Left ventricle myocardium inferior (tissue), 1 donor: ENCODE measurements at regions not wholly inside any gene's neighbourhood (a gene's known extent, or its start where the extent isn't known, plus 50 kb on each side); places are given as distances from the start of the nearest gene placed in this dataset.

Experiments
- DNase-seq: peaks from one replicate; pipeline ENCODE4 v3.0.0-alpha.2; 2020
- H3K27ac ChIP-seq: fragments of 200-600 bp; replicated peaks from 2 replicates; pipeline ENCODE4 v1.8.0; 2021
- H3K27me3 ChIP-seq: fragments of 200-600 bp; 2 replicates; pipeline ENCODE4 v1.8.0; 2021; ENCODE audit warnings: low read depth
- H3K36me3 ChIP-seq: fragments of 200-600 bp; 2 replicates; pipeline ENCODE4 v1.8.0; 2021
- H3K4me1 ChIP-seq: fragments of 200-600 bp; 2 replicates; pipeline ENCODE4 v1.8.0; 2021
- H3K4me3 ChIP-seq: fragments of 200-600 bp; 2 replicates; pipeline ENCODE4 v1.8.0; 2021; ENCODE audit warnings: mild to moderate bottlenecking, moderate library complexity
- H3K9me3 ChIP-seq: fragments of 200-600 bp; replicated peaks from 2 replicates; pipeline ENCODE4 v1.8.0; 2021
- CTCF ChIP-seq: fragments of 200-600 bp; IDR thresholded peaks from 2 replicates; pipeline ENCODE4 v1.8.0; 2021; ENCODE audit warnings: antibody characterized with exemption, mild to moderate bottlenecking, borderline replicate concordance
- intact Hi-C: fragments of 100-400 bp; cut with micrococcal nuclease; formaldehyde crosslinking; loops from one replicate; pipeline ENCODE4 v1.11.0; 2022
- donor health status: DM: no; HTN: yes; CAD: no; lungs with severe emphysema.

GRCh38 chr6:133057352-133057751 lies 183.8 kb upstream of the EYA4 start:
- H3K27me3 ChIP-seq: no peaks in the 10 kb centered on the region
- intact Hi-C loops: no loop called here
- no peaks in the 10 kb centered on the region for H3K36me3 ChIP-seq
- peaks cover 30% of the 10 kb centered on the region for H3K4me1 ChIP-seq
- DNase-seq: no peak
- H3K4me3 ChIP-seq: no peak overlapping the region
- TF ChIP-seq CTCF: no peak
- no peaks in the 10 kb centered on the region for H3K9me3 ChIP-seq
- H3K27ac ChIP-seq: peak overlapping the region; percentile 58

- H3K27ac ChIP-seq: peak overlapping the region; percentile 85
- intact Hi-C loops: no loop called here
Measured at GRCh38 chr6:133062077-133062476, 179.1 kb upstream of the EYA4 start.

DNA sequence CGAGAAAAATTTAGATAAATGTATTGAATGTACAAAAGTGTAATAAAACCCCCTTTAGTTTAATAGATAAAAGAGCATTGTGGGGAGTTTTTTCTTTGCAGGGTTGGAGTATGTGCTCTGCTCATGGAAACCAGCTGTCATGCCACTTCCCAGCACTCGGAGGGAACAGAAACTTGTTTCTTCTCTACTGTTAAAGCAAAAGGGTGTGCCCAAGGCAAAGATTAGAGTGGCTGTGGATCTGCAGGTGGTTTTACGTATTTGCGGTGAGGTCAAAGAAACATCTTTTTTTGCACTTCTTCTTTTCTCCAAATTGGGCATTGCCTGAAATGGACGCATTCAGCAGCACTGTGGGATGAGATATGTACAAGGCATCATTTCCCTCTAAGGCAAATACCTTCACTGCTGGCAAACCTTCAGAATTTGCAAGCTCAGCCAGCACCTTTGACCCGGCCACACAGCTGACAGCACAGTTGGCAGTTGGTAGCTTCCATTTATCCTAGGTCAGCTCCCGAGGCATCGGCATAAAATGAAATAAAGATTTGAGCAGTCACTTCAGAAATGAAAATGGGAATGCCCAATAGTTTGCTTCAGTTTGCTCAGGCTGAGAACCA lies 178.4 kb upstream of the EYA4 start:
- peak overlapping the region; percentile 85 for H3K27ac ChIP-seq
- no peak for DNase-seq

More at GRCh38 chr6:133062077-133062476, 179.1 kb upstream of the EYA4 start:
- no peak for DNase-seq
- no peaks in the 10 kb centered on the region for H3K9me3 ChIP-seq
- H3K4me3 ChIP-seq: peak overlapping the region; percentile 6
- TF ChIP-seq CTCF: no peak
- H3K36me3 ChIP-seq: no peaks in the 10 kb centered on the region
- peaks cover 27% of the 10 kb centered on the region for H3K4me1 ChIP-seq
- H3K27me3 ChIP-seq: no peaks in the 10 kb centered on the region

DNA sequence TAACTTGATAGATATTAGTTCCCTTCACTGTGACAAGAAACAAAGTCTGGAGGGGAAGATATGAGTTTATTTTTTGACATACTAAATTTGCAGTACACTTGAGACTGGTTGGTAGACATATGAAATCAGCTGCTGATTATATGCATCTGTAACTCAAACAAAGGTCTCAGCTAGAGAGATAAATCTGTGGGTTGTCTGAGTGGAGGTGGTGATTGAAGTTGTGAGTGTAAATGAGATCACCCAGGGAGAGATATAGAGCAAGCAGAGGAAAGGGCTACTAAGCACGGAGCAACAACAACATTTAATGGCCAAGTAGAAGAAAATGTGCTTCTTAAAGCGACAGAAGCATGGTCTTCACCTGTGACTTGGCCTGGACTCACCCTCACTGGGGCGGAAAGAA lies 173.2 kb upstream of the EYA4 start:
- no peak for TF ChIP-seq CTCF
- Histone ChIP-seq H3K36me3 (no peaks in the 10 kb centered on the region), H3K4me3 (no peak overlapping the region), H3K27ac (peak overlapping the region; percentile 75), H3K9me3 (no peaks in the 10 kb centered on the region), H3K27me3 (no peaks in the 10 kb centered on the region), H3K4me1 (peaks cover 11% of the 10 kb centered on the region)
- DNase-seq: no peak
- intact Hi-C loops: no loop called here

More for the DNA sequence above, 178.4 kb upstream of the EYA4 start:
- Histone ChIP-seq H3K4me1 (peaks cover 27% of the 10 kb centered on the region), H3K9me3 (no peaks in the 10 kb centered on the region), H3K4me3 (peak overlapping the region; percentile 6), H3K36me3 (no peaks in the 10 kb centered on the region), H3K27me3 (no peaks in the 10 kb centered on the region)
- intact Hi-C loops: no loop called here
- no peak for TF ChIP-seq CTCF

GRCh38 chr6:133070410-133071043 lies 170.6 kb upstream of the EYA4 start:
- Histone ChIP-seq H3K4me1 (peaks cover 8% of the 10 kb centered on the region), H3K27me3 (no peaks in the 10 kb centered on the region), H3K9me3 (no peaks in the 10 kb centered on the region), H3K27ac (no peak overlapping the region), H3K36me3 (no peaks in the 10 kb centered on the region), H3K4me3 (no peak overlapping the region)
- intact Hi-C loops: no loop called here
- DNase-seq: no peak
- no peak for TF ChIP-seq CTCF
